ENCODE measurements at regions not wholly inside any gene's neighbourhood (a gene's known extent, or its start where the extent isn't known, plus 50 kb on each side); places are given as distances from the start of the nearest gene placed in this dataset.

- DNase-seq, result peak; percentile 19
These were observed 590.3 kb upstream of the MIR17HG start for GRCh38 chr13:90757127-90757680.

- no peak for DNase-seq
These were observed 586.8 kb upstream of the MIR17HG start for GRCh38 chr13:90760639-90761038.

GRCh38 chr13:90763476-90764150, 583.9 kb upstream of the MIR17HG start:
- peak; percentile 12 for DNase-seq

GRCh38 chr13:90766386-90766902, 581.0 kb upstream of the MIR17HG start:
- peak; percentile 56 for DNase-seq

GRCh38 chr13:90768116-90768515, 579.4 kb upstream of the MIR17HG start:
- DNase-seq, result no peak

- no peak for DNase-seq
These were observed 578.1 kb upstream of the MIR17HG start for GRCh38 chr13:90769387-90769786.

GRCh38 chr13:90770334-90770733, 577.2 kb upstream of the MIR17HG start:
- no peak for DNase-seq

- no peak for DNase-seq
These were observed 573.8 kb upstream of the MIR17HG start for GRCh38 chr13:90773681-90774080.

GRCh38 chr13:90776051-90776748, 571.3 kb upstream of the MIR17HG start:
- no peak for DNase-seq

- DNase-seq, result no peak
These were observed 564.2 kb upstream of the MIR17HG start for GRCh38 chr13:90783273-90783672.

GRCh38 chr13:90787007-90787406, 560.5 kb upstream of the MIR17HG start:
- DNase-seq, result no peak

GRCh38 chr13:90792335-90792734, 555.2 kb upstream of the MIR17HG start:
- DNase-seq, result no peak

- peak; percentile 5 for DNase-seq
These were observed 554.1 kb upstream of the MIR17HG start for GRCh38 chr13:90793261-90793820.

GRCh38 chr13:90796474-90796873, 551.0 kb upstream of the MIR17HG start:
- no peak for DNase-seq

GRCh38 chr13:90797335-90797734, 550.2 kb upstream of the MIR17HG start:
- DNase-seq, result no peak

- no peak for DNase-seq
These were observed 549.1 kb upstream of the MIR17HG start for GRCh38 chr13:90798381-90798780.

GRCh38 chr13:90800082-90800746, 547.3 kb upstream of the MIR17HG start:
- DNase-seq, result peak; percentile 59

- no peak for DNase-seq
These were observed 545.9 kb upstream of the MIR17HG start for GRCh38 chr13:90801621-90802020.

GRCh38 chr13:90803210-90803609, 544.3 kb upstream of the MIR17HG start:
- DNase-seq, result no peak

GRCh38 chr13:90806016-90806615, 541.4 kb upstream of the MIR17HG start:
- peak; percentile 65 for DNase-seq

GRCh38 chr13:90806892-90807291, 540.6 kb upstream of the MIR17HG start:
- peak; percentile 66 for DNase-seq

- no peak for DNase-seq
These were observed 538.6 kb upstream of the MIR17HG start for GRCh38 chr13:90808838-90809237.

Measured in tongue (tissue), 1 donor.